GM10248 (cell line): ENCODE measurements at regions not wholly inside any gene's neighbourhood (a gene's known extent, or its start where the extent isn't known, plus 50 kb on each side); places are given as distances from the start of the nearest gene placed in this dataset.

Source experiments
- CTCF ChIA-PET: fragments of 300-600 bp; sonication (Branson Sonifier 250); formaldehyde crosslinking; extraction: SDS; loops from one replicate; lab custom pipeline; 2021; ENCODE audit warnings: antibody characterized with exemption; lab: Yijun Ruan, JAX
- POLR2A ChIA-PET: fragments of 350-650 bp; sonication (Branson Sonifier 250); formaldehyde crosslinking; extraction: SDS; loops from one replicate; lab custom pipeline; 2020; ENCODE audit warnings: antibody characterized with exemption; lab: Yijun Ruan, JAX
- DNase-seq: peaks from one replicate; pipeline ENCODE4 v3.0.0; 2012; ENCODE audit errors: extremely low spot score
- CTCF ChIP-seq: IDR thresholded peaks from 2 replicates; pipeline ENCODE4 v1.5.1; 2012; ENCODE audit warnings: mild to moderate bottlenecking, low read depth; ENCODE audit errors: extremely low read depth, missing control alignments, control extremely low read depth

GRCh38 chr4:167452922-167453430 is 218.7 kb upstream of the SPOCK3 start:
- CTCF ChIA-PET = no interaction called here
- POLR2A ChIA-PET = no interaction called here
- no peak for TF ChIP-seq CTCF
- DNase-seq = no peak

- CTCF ChIA-PET = no interaction called here
- TF ChIP-seq CTCF = no peak
- DNase-seq = no peak
- POLR2A ChIA-PET = no interaction called here
Observed at GRCh38 chr4:167456619-167457018, 222.3 kb upstream of the SPOCK3 start.

- no peak for DNase-seq
- CTCF ChIA-PET = interaction anchor here (0.8 to 1.8 kb wide), 2 partner anchors 13 to 15 kb away, joined by 4 to 5 read pairs; no protein-coding TSS in a partner anchor
- no peak for TF ChIP-seq CTCF
- POLR2A ChIA-PET = no interaction called here
Observed at GRCh38 chr4:167469436-167469835, 235.1 kb upstream of the SPOCK3 start.

GRCh38 chr4:167475951-167476350 is 241.7 kb upstream of the SPOCK3 start:
- TF ChIP-seq CTCF = no peak
- ChIA-PET POLR2A (no interaction called here), CTCF (interaction anchor here (1.0 kb wide), 1 partner anchor 11 kb away, joined by 3 read pairs; no protein-coding TSS in a partner anchor)
- no peak for DNase-seq

GRCh38 chr4:167492007-167492406 is 257.7 kb upstream of the SPOCK3 start:
- ChIA-PET POLR2A (no interaction called here), CTCF (interaction anchor here (0.8 kb wide), 1 partner anchor 9 kb away, joined by 3 read pairs; no protein-coding TSS in a partner anchor)
- DNase-seq = no peak
- TF ChIP-seq CTCF = no peak

- CTCF ChIA-PET = no interaction called here
- no peak for DNase-seq
- POLR2A ChIA-PET = no interaction called here
- TF ChIP-seq CTCF = no peak
Observed at GRCh38 chr4:167509551-167509950, 275.3 kb upstream of the SPOCK3 start.
